PC-3 (cell line): ENCODE measurements at regions not wholly inside any gene's neighbourhood (a gene's known extent, or its start where the extent isn't known, plus 50 kb on each side); places are given as distances from the start of the nearest gene placed in this dataset.
"Not testable (repeated sequence)": the region's sequence is repeated elsewhere in the genome, so short reads cannot be mapped to it uniquely, and the experiment has no call there.

Experiments
- ATAC-seq: fragments of 200-7000 bp; cut with Tn5 transposase; 2 replicates; pipeline ENCODE4 v1.9.1; 2020; ENCODE audit warnings: mild to moderate bottlenecking, moderate library complexity
- BruUV-seq: library from RNA; stranded (reverse); fragments of 400-500 nt; replicated peaks from 2 replicates; lab custom pipeline; 2021; lab: Mats Ljungman, UMichigan
- CTCF ChIA-PET: fragments of 300-600 bp; sonication (Branson Sonifier 250); formaldehyde crosslinking; loops from one replicate; lab custom pipeline; 2022; ENCODE audit warnings: antibody characterized with exemption; lab: Charles Lee
- POLR2A ChIA-PET: fragments of 300-600 bp; sonication (Branson Sonifier 250); formaldehyde crosslinking; loops from one replicate; lab custom pipeline; 2022; ENCODE audit warnings: antibody characterized with exemption; ENCODE audit not compliant: unreplicated experiment; lab: Charles Lee
- DNase-seq: peaks from one replicate; pipeline ENCODE4 v3.0.0-alpha.2; 2015
- H2AFZ ChIP-seq: fragments of 300-600 bp; sonication (generic); 2 replicates; pipeline ENCODE4 v1.6.0; 2016; ENCODE audit warnings: antibody characterized with exemption, low read length
- H3F3A ChIP-seq: fragments of 300-600 bp; sonication (generic); one replicate; pipeline ENCODE4 v1.6.0; 2017; ENCODE audit warnings: antibody characterized with exemption, low read length, control low read depth, mild to moderate bottlenecking; ENCODE audit not compliant: unreplicated experiment
- H3K27ac ChIP-seq: fragments of 300-600 bp; sonication (generic); 2 replicates; pipeline ENCODE4 v1.5.1; 2016; ENCODE audit warnings: mild to moderate bottlenecking, low read length
- H3K27me3 ChIP-seq: fragments of 300-600 bp; sonication (generic); 2 replicates; pipeline ENCODE4 v1.6.1; 2016; ENCODE audit warnings: low read length, mixed read lengths
- H3K36me3 ChIP-seq: fragments of 300-600 bp; sonication (generic); 2 replicates; pipeline ENCODE4 v1.6.1; 2016; ENCODE audit warnings: low read depth, mixed run types, low read length, mixed read lengths
- H3K4me1 ChIP-seq: fragments of 300-600 bp; sonication (generic); 2 replicates; pipeline ENCODE4 v1.5.1; 2016; ENCODE audit warnings: low read length; ENCODE audit not compliant: insufficient read depth
- H3K4me2 ChIP-seq: fragments of 300-600 bp; sonication (generic); 2 replicates; pipeline ENCODE4 v1.6.0; 2016; ENCODE audit warnings: low read length
- H3K4me3 ChIP-seq: fragments of 300-600 bp; sonication (generic); 2 replicates; pipeline ENCODE4 v1.5.1; 2016; ENCODE audit warnings: mild to moderate bottlenecking, low read length, mixed read lengths
- H3K79me2 ChIP-seq: fragments of 300-600 bp; sonication (generic); 2 replicates; pipeline ENCODE4 v1.6.1; 2017; ENCODE audit warnings: low read length, mixed read lengths
- H3K9ac ChIP-seq: fragments of 300-600 bp; sonication (generic); 2 replicates; pipeline ENCODE4 v1.6.0; 2016; ENCODE audit warnings: mild to moderate bottlenecking, low read length
- H3K9me2 ChIP-seq: fragments of 300-600 bp; sonication (generic); replicated peaks from 2 replicates; pipeline ENCODE4 v1.6.1; 2016; ENCODE audit warnings: mixed run types, low read length, mixed read lengths
- H3K9me3 ChIP-seq: fragments of 300-600 bp; sonication (generic); 2 replicates; pipeline ENCODE4 v1.6.1; 2016; ENCODE audit warnings: low read length, mixed read lengths
- H4K20me1 ChIP-seq: fragments of 300-600 bp; sonication (generic); 2 replicates; pipeline ENCODE4 v1.6.1; 2016; ENCODE audit warnings: low read length, mixed read lengths
- EZH2 ChIP-seq: fragments of 300-600 bp; sonication (generic); IDR thresholded peaks from one replicate; pipeline ENCODE4 v1.6.1; 2017; ENCODE audit warnings: antibody characterized with exemption, mild to moderate bottlenecking, low read length; ENCODE audit not compliant: unreplicated experiment
- EZH2phosphoT487 ChIP-seq: fragments of 300-600 bp; sonication (generic); IDR thresholded peaks from 2 replicates; pipeline ENCODE4 v1.6.1; 2018; ENCODE audit warnings: mild to moderate bottlenecking, antibody characterized with exemption, low read length, borderline replicate concordance
- intact Hi-C: fragments of 100-400 bp; cut with micrococcal nuclease; formaldehyde crosslinking; loops from 2 replicates; pipeline ENCODE4 v1.9.0; 2023
- TF ChIP-seq, protein P1 (sequence below): fragments of 300-600 bp; sonication (generic); conservative IDR thresholded peaks from 2 replicates; pipeline ENCODE4 v1.5.1; 2017; ENCODE audit warnings: antibody characterized with exemption, low read depth, mild to moderate bottlenecking, low read length

GRCh38 chr5:168096525-168096924 is 194.9 kb upstream of the WWC1 start:
- no peaks in the 10 kb centered on the region; the same call in 1 of the 2 replicates for H3K4me1 ChIP-seq
- BruUV-seq = no TSS peak
- H4K20me1 ChIP-seq = no peaks in the 10 kb centered on the region
- H3K27ac ChIP-seq = no peak overlapping the region
- DNase-seq = no peak
- no peak overlapping the region for H3K9ac ChIP-seq
- H3K9me3 ChIP-seq = no peaks in the 10 kb centered on the region
- peaks cover 27% of the 10 kb centered on the region for H3K27me3 ChIP-seq
- no peak overlapping the region for H3K4me3 ChIP-seq
- no peak overlapping the region for H3K4me2 ChIP-seq
- no peaks in the 10 kb centered on the region for H3K36me3 ChIP-seq
- ChIA-PET CTCF (no interaction called here), POLR2A (no interaction called here)
- no peaks in the 10 kb centered on the region for H3K79me2 ChIP-seq
- H3K9me2 ChIP-seq = no peaks in the 10 kb centered on the region
- ATAC-seq = no peak
- no peak overlapping the region for H2AFZ ChIP-seq
- TF ChIP-seq EZH2phosphoT487 (no peak), EZH2 (no peak)
- TF ChIP-seq, protein P1, sequence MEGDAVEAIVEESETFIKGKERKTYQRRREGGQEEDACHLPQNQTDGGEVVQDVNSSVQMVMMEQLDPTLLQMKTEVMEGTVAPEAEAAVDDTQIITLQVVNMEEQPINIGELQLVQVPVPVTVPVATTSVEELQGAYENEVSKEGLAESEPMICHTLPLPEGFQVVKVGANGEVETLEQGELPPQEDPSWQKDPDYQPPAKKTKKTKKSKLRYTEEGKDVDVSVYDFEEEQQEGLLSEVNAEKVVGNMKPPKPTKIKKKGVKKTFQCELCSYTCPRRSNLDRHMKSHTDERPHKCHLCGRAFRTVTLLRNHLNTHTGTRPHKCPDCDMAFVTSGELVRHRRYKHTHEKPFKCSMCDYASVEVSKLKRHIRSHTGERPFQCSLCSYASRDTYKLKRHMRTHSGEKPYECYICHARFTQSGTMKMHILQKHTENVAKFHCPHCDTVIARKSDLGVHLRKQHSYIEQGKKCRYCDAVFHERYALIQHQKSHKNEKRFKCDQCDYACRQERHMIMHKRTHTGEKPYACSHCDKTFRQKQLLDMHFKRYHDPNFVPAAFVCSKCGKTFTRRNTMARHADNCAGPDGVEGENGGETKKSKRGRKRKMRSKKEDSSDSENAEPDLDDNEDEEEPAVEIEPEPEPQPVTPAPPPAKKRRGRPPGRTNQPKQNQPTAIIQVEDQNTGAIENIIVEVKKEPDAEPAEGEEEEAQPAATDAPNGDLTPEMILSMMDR = no peak
- no peaks in the 10 kb centered on the region for H3F3A ChIP-seq
- intact Hi-C loops = no loop called here

GRCh38 chr5:168097876-168098653 is 193.4 kb upstream of the WWC1 start:
- no peaks in the 10 kb centered on the region; the same call in 1 of the 2 replicates for H3K4me1 ChIP-seq
- ChIA-PET CTCF (no interaction called here), POLR2A (no interaction called here)
- no peak for TF ChIP-seq EZH2phosphoT487
- TF ChIP-seq, protein P1 = no peak
- TF ChIP-seq EZH2 = no peak
- no peak overlapping the region for H3K9ac ChIP-seq
- H3K79me2 ChIP-seq = no peaks in the 10 kb centered on the region
- H3K4me2 ChIP-seq = peak overlapping the region; percentile 31; the same call in 1 of the 2 replicates
- BruUV-seq = no TSS peak
- no peaks in the 10 kb centered on the region for H3K36me3 ChIP-seq
- H3K27me3 ChIP-seq = peaks cover 31% of the 10 kb centered on the region
- no peak overlapping the region for H3K4me3 ChIP-seq
- no peaks in the 10 kb centered on the region for H3K9me3 ChIP-seq
- DNase-seq = peak; percentile 26
- no peaks in the 10 kb centered on the region for H3K9me2 ChIP-seq
- no peaks in the 10 kb centered on the region for H3F3A ChIP-seq
- no peak overlapping the region for H2AFZ ChIP-seq
- no peak overlapping the region for H3K27ac ChIP-seq
- intact Hi-C loops = no loop called here
- no peak; the same call in 1 of the 2 replicates for ATAC-seq
- no peaks in the 10 kb centered on the region for H4K20me1 ChIP-seq

DNA sequence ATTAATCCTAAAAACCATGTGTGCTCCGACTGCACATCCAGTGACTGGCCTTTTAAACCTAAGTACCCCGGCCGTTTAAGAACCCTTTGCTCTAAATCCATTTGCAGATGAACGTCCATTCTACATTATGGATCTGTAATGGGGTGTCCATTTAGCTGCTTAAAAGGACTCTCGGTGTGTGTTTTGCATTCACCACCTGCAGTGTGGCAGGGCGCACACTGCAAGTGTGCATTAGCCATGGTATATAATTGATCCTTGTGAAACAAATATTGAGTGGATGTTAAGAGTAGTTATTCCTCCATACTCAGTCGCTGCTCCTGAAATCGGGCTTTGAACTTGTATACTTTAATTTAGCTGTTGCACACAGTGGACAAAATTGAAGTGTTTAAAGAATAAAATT is 190.1 kb upstream of the WWC1 start:
- no peak overlapping the region for H3K9ac ChIP-seq
- H3K27me3 ChIP-seq = peaks cover 23% of the 10 kb centered on the region
- H3K27ac ChIP-seq = no peak overlapping the region
- ChIA-PET CTCF (no interaction called here), POLR2A (no interaction called here)
- no peaks in the 10 kb centered on the region for H3K79me2 ChIP-seq
- H3K9me2 ChIP-seq = no peaks in the 10 kb centered on the region
- H3K36me3 ChIP-seq = no peaks in the 10 kb centered on the region
- ATAC-seq = no peak
- intact Hi-C loops = no loop called here
- H3K9me3 ChIP-seq = no peaks in the 10 kb centered on the region
- H2AFZ ChIP-seq = no peak overlapping the region
- no peaks in the 10 kb centered on the region for H3F3A ChIP-seq
- H4K20me1 ChIP-seq = no peaks in the 10 kb centered on the region
- peaks cover 5% of the 10 kb centered on the region; the same call in 1 of the 2 replicates for H3K4me1 ChIP-seq
- no peak for DNase-seq
- no peak for TF ChIP-seq EZH2phosphoT487
- TF ChIP-seq, protein P1 = no peak
- H3K4me2 ChIP-seq = no peak overlapping the region
- H3K4me3 ChIP-seq = no peak overlapping the region
- BruUV-seq = no TSS peak

DNA sequence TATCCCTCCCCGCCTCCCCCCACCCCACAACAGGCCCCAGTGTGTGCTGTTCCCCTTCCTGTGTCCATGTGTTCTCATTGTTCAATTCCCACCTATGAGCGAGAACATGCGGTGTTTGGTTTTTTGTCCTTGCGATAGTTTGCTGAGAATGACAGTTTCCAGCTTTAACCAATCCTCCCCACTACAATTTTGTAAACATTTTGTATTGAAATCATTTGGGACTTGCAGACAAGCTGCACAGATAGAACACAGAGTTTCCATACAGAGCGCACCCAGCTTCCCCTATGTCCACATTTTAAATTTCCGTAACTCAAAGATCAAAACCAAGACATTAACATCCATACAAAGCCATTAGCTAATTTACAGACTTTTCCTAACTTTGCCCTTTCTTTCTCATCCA is 188.4 kb upstream of the WWC1 start:
- H3K4me1 ChIP-seq, H3K4me3 ChIP-seq, CTCF ChIA-PET, H3K27ac ChIP-seq, H3K9me2 ChIP-seq, H3K79me2 ChIP-seq, H3K9me3 ChIP-seq, POLR2A ChIA-PET, H3K4me2 ChIP-seq, DNase-seq, H3K9ac ChIP-seq, H3K36me3 ChIP-seq, H2AFZ ChIP-seq, H4K20me1 ChIP-seq, ATAC-seq, H3F3A ChIP-seq, BruUV-seq, intact Hi-C loops: not testable (repeated sequence)
- H3K27me3 ChIP-seq = peaks cover 21% of the 10 kb centered on the region
